ENCODE measurements at regions not wholly inside any gene's neighbourhood (a gene's known extent, or its start where the extent isn't known, plus 50 kb on each side); places are given as distances from the start of the nearest gene placed in this dataset.

DNA sequence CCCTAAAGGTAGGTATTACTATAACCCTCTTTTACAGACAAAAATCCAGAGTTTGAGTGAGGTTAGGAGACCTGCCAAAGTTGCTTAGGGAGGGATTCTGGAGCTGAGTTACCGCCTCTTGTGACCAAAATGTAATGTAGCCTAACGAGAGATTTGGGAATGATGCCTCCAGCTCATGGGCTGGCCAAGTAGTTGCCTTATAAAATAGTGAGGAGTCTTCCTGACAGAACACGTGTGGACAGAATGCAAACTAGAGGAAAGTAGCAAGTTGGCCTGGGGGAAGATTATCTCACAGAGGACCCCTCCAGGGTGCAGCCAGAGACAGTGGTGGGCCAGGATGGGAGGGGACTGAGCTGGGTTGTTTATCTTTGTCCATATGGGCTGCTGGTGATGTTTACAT lies 543.7 kb upstream of the CDH11 start:
- TF ChIP-seq, protein P1, sequence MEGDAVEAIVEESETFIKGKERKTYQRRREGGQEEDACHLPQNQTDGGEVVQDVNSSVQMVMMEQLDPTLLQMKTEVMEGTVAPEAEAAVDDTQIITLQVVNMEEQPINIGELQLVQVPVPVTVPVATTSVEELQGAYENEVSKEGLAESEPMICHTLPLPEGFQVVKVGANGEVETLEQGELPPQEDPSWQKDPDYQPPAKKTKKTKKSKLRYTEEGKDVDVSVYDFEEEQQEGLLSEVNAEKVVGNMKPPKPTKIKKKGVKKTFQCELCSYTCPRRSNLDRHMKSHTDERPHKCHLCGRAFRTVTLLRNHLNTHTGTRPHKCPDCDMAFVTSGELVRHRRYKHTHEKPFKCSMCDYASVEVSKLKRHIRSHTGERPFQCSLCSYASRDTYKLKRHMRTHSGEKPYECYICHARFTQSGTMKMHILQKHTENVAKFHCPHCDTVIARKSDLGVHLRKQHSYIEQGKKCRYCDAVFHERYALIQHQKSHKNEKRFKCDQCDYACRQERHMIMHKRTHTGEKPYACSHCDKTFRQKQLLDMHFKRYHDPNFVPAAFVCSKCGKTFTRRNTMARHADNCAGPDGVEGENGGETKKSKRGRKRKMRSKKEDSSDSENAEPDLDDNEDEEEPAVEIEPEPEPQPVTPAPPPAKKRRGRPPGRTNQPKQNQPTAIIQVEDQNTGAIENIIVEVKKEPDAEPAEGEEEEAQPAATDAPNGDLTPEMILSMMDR (IDR thresholded peaks at IDR 0.05): no peak
- TF ChIP-seq EZH2 (IDR thresholded peaks at IDR 0.05; ENCODE audit: borderline replicate concordance, insufficient read depth, low read depth, low read length, poor library complexity, severe bottlenecking): no peak
